ENCODE measurements at regions not wholly inside any gene's neighbourhood (a gene's known extent, or its start where the extent isn't known, plus 50 kb on each side); places are given as distances from the start of the nearest gene placed in this dataset.

DNA sequence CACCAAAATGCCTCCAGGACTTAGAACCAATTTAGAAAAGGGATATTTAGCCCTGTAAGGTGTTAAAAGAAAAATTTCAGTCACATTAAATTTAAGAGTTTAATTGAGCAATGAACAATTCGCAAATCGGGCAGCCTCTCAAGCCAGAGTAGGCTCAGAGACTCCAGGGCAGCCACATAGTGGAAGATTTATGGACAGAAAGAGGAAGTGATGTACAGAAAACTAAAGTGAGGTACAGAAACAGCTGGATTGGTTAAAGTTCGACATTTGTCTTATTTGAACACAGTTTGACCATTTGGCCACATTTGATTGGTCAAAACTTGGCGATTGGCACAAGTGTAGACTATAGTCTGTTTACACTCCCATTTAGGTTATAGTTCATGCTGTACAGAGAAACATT is 525.9 kb upstream of the ZNF608 start:
- no peak for TF ChIP-seq CTCF (conservative IDR thresholded peaks at IDR 0.05; ENCODE audit: control insufficient read depth, insufficient read depth, low read depth, low read length)
- no peak overlapping the region for H3K4me3 ChIP-seq (ENCODE audit: control insufficient read depth, low read depth, low read length)
- DNase-seq (ENCODE audit: low read depth), result no peak

DNA sequence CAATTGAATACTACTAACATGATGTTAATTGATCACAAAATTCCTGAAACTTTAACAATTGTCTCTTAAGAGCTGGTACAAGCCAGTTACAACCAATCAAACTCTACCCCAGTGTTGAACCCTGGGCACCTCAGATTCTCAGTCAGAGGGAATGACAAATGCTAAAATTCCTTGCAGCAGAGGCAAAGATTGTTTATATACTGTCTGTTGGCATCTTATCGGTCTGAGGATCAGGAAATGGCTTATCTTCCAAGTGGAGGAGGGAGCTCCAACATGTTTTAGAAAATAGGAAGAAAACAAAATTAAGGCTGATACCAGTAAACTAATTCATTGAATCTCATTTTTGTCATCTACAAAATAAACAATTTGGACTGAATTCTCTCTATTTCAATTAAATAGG is 527.8 kb upstream of the ZNF608 start:
- TF ChIP-seq CTCF (conservative IDR thresholded peaks at IDR 0.05; ENCODE audit: control insufficient read depth, insufficient read depth, low read depth, low read length), result no peak
- no peak for DNase-seq (ENCODE audit: low read depth)
- no peak overlapping the region for H3K4me3 ChIP-seq (ENCODE audit: control insufficient read depth, low read depth, low read length)

DNA sequence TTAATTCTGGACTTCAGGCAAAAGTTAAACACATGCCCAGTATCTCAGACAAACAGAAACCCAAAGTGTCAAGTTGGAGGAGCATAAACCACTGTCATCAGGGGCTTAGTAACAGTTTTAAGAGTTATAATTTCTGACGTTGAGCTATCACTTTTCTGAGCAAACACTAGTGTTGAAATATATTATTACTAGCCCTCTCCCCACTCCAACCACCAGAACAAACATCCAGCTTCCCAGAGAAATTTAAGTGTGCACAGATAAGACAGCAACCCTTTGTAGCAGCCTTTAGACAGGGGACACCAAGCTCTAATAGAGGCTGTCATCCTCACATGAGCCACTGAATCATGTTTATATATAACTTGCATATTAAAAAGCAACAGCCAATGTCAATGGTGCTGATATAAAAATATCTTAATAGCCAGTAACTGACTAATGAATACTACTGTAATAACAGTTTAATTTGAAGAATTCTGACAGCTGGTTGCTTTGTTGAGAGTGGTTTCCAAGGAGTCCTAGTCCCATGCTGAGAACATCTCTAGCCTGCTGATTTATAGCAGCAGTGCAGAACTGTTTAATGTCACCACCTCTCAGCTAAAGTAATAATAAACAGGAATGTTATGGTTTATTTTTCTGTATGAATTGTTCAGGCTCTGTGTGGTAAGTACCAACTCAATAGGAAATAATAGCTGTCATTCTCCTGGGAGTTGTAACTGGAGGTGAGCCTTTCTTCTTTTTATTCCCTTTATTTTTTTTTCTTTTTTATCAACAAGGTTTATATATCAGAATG is 528.7 kb upstream of the ZNF608 start:
- no peak overlapping the region for H3K4me3 ChIP-seq (ENCODE audit: control insufficient read depth, low read depth, low read length)
- no peak for TF ChIP-seq CTCF (conservative IDR thresholded peaks at IDR 0.05; ENCODE audit: control insufficient read depth, insufficient read depth, low read depth, low read length)
- peak; percentile 33 for DNase-seq (ENCODE audit: low read depth)

GRCh38 chr5:125275725-125276090 is 529.3 kb upstream of the ZNF608 start:
- no peak overlapping the region for H3K4me3 ChIP-seq (ENCODE audit: control insufficient read depth, low read depth, low read length)
- no peak for DNase-seq (ENCODE audit: low read depth)
- TF ChIP-seq CTCF (conservative IDR thresholded peaks at IDR 0.05; ENCODE audit: control insufficient read depth, insufficient read depth, low read depth, low read length), result no peak

- TF ChIP-seq CTCF (conservative IDR thresholded peaks at IDR 0.05; ENCODE audit: control insufficient read depth, insufficient read depth, low read depth, low read length), result no peak
- H3K4me3 ChIP-seq (ENCODE audit: control insufficient read depth, low read depth, low read length), result no peak overlapping the region
- DNase-seq (ENCODE audit: low read depth), result no peak
These were observed 529.7 kb upstream of the ZNF608 start for GRCh38 chr5:125276096-125276495.

DNA sequence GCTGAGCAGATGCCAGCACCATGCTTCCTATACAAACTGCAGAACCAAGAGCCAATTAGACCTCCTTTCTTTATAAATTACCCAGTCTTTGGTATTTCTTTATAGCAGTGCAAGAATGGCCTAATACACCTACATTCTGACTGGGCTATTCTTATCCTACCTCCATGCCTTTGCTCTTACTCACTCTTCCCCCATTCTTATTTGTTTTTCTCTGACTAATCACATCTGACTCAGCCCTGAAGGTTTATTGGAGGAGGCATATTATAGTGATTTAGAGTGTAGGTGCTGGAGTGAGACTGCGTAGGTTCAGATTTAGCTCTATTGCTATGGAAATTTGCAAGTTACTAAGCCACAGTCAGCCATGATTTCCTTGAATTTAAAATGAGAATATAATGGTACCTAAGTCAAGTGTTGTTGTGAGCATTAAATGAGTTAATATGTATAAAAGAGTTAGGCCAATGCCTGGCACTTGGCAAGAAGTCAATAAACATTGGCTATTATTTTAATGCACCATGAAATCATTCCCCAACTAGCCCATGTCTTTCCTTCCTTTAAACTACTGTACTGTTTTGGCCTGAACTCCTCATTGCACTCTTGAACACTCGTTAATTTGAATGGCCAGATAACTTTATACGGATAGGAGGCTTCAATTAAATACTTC is 531.2 kb upstream of the ZNF608 start:
- TF ChIP-seq CTCF (conservative IDR thresholded peaks at IDR 0.05; ENCODE audit: control insufficient read depth, insufficient read depth, low read depth, low read length), result no peak
- peak; percentile 90 for DNase-seq (ENCODE audit: low read depth)
- no peak overlapping the region for H3K4me3 ChIP-seq (ENCODE audit: control insufficient read depth, low read depth, low read length)

All from fibroblast of mammary gland (primary cell).